IPS-18a (cell line): ENCODE measurements at regions not wholly inside any gene's neighbourhood (a gene's known extent, or its start where the extent isn't known, plus 50 kb on each side); places are given as distances from the start of the nearest gene placed in this dataset.

Experiments
- H3K27ac ChIP-seq: one replicate; pipeline ENCODE4 v1.5.1; 2013; ENCODE audit warnings: low read length
- H3K27me3 ChIP-seq: one replicate; pipeline ENCODE4 v1.6.1; 2013; ENCODE audit warnings: mild to moderate bottlenecking, low read length; ENCODE audit not compliant: control insufficient read depth, insufficient read depth
- H3K36me3 ChIP-seq: one replicate; pipeline ENCODE4 v1.6.1; 2013; ENCODE audit warnings: low read depth, low read length; ENCODE audit not compliant: control insufficient read depth
- H3K4me1 ChIP-seq: one replicate; pipeline ENCODE4 v1.6.1; 2013; ENCODE audit warnings: low read depth, low read length; ENCODE audit not compliant: control insufficient read depth
- H3K4me3 ChIP-seq: one replicate; pipeline ENCODE4 v1.5.1; 2013; ENCODE audit warnings: low read length
- H3K9ac ChIP-seq: one replicate; pipeline ENCODE4 v1.6.1; 2013; ENCODE audit warnings: mild to moderate bottlenecking, low read length, moderate library complexity
- H3K9me3 ChIP-seq: one replicate; pipeline ENCODE4 v1.6.1; 2013; ENCODE audit warnings: low read depth, low read length; ENCODE audit not compliant: control insufficient read depth

DNA sequence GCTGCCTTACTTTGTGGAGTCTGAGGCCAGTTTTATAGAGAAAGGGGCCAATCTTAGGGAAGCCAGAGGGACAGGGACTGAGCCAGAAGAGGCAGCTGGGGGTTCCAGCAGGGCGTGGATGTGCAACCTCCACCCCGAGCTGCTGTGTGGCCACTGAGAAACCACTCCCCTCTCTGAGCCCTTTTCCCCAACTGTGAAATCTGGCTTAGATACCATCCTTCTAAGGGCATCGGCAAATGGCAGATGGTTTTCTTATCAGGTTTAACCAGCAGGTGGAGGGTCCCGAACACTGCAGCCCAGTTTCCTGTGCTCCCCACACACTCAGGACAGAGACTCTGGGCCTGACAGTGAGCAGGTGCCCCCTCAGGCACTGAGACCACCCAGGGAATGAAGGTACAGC is 55.8 kb upstream of the SLC6A6 start:
- H3K4me1 ChIP-seq = peaks cover 8% of the 10 kb centered on the region
- no peaks in the 10 kb centered on the region for H3K9me3 ChIP-seq
- no peak overlapping the region for H3K4me3 ChIP-seq
- peaks cover 27% of the 10 kb centered on the region for H3K27me3 ChIP-seq
- no peak overlapping the region for H3K27ac ChIP-seq
- H3K9ac ChIP-seq = no peak overlapping the region
- H3K36me3 ChIP-seq = no peaks in the 10 kb centered on the region

DNA sequence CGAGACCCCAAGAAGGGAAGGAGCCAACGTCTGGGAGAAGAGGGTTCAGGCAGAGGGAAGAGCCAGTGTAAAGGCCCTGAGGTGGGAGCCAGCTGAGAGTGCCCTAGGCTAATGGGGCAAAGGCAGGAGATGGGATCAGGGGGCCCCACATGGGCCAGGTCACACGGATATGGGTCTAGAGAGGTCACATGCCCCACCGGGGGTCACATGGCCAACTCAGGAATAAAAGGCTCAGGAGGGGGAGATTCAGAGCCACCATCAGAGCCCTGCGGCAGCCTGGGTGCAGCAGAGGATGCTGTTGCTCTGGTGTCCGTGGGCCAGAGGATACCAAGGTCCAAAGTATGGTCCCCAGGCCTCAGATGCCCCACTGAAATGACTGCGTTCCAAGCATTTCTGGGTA is 55.3 kb upstream of the SLC6A6 start:
- H3K9ac ChIP-seq = no peak overlapping the region
- H3K36me3 ChIP-seq = no peaks in the 10 kb centered on the region
- peaks cover 8% of the 10 kb centered on the region for H3K4me1 ChIP-seq
- H3K9me3 ChIP-seq = no peaks in the 10 kb centered on the region
- H3K27me3 ChIP-seq = peaks cover 27% of the 10 kb centered on the region
- H3K27ac ChIP-seq = no peak overlapping the region
- no peak overlapping the region for H3K4me3 ChIP-seq

DNA sequence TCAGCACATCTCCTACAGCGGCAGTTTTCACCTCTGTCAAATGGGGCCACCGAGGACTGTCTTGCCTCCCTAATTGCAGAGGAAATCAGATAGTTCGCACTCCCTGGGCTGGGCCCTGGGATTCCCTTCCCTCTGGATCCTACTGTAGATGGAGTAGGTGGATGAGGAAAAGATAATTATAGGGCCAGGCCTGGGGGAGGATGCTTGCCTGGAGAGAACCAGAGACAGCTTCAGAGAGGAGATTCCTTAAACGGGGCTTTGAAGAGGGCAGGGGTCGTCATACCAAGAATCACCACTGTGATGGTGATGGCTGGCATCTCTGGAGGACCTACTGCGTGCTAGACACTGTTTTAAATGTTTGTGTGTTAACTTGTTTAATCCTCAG is 50.8 kb upstream of the SLC6A6 start:
- H3K4me1 ChIP-seq = peaks cover 16% of the 10 kb centered on the region
- peaks cover 3% of the 10 kb centered on the region for H3K27me3 ChIP-seq
- H3K9me3 ChIP-seq = no peaks in the 10 kb centered on the region
- H3K4me3 ChIP-seq = no peak overlapping the region
- no peaks in the 10 kb centered on the region for H3K36me3 ChIP-seq
- no peak overlapping the region for H3K27ac ChIP-seq
- no peak overlapping the region for H3K9ac ChIP-seq

DNA sequence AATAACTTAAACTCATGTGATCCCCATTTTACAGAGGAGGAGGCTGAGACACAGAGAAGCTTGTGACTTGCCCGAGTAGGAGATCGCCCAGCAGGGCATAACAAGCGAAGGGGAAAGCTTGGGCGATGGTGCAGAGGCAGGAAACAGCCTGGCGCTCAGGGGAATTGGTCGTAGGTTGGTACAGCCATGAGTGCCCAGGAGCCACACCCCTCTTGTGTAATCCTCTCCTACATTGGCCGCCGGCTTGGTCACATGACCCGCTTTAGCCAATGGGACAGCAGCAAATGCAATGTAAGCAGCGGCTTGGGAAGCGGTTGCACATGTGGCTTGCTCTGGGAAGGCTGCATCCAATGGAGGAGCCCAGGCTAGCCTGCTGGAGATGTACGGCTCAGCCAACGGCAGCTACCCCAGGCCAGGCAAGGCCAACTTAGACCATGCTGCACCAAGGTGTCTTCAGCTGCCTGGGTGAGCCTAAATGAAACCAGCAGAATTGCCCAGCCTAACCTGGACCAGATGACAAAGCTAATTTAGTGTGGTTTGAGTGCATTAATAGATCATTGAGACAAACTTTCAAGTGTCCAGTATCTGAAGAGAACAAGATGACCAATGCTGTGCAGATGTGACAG is 50.3 kb upstream of the SLC6A6 start:
- H3K4me1 ChIP-seq = peaks cover 16% of the 10 kb centered on the region
- H3K27me3 ChIP-seq = no peaks in the 10 kb centered on the region
- H3K36me3 ChIP-seq = no peaks in the 10 kb centered on the region
- no peak overlapping the region for H3K9ac ChIP-seq
- no peak overlapping the region for H3K4me3 ChIP-seq
- H3K27ac ChIP-seq = no peak overlapping the region
- no peaks in the 10 kb centered on the region for H3K9me3 ChIP-seq
